ENCODE measurements at regions not wholly inside any gene's neighbourhood (a gene's known extent, or its start where the extent isn't known, plus 50 kb on each side); places are given as distances from the start of the nearest gene placed in this dataset.

DNA sequence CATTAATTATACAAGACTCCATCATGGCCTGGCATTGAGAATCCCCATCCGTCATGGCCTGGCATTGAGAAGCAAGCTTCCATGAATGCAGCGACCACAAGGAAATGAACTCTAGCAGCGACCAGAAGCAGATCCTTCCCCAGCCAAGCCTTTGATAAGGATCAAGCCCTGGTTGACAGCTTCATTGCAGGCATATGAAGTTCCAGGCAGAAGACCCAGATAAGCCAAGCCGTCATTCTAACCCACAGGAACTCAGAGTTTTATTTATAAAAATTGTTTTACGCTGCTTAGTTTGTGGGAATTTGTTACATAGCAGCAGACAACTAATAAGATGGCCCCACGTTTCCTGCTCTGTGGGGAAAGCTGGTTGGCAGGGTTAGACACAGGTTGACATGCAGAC lies 642.3 kb downstream of the GATA3 start:
- no peak overlapping the region for H3K4me3 ChIP-seq (replicated peaks in 1 of 2; ENCODE audit: low read depth in 2 of 2, low read length in 2 of 2)
- DNase-seq (ENCODE audit: low read depth in 2 of 2), result no peak
- TF ChIP-seq, protein P1, sequence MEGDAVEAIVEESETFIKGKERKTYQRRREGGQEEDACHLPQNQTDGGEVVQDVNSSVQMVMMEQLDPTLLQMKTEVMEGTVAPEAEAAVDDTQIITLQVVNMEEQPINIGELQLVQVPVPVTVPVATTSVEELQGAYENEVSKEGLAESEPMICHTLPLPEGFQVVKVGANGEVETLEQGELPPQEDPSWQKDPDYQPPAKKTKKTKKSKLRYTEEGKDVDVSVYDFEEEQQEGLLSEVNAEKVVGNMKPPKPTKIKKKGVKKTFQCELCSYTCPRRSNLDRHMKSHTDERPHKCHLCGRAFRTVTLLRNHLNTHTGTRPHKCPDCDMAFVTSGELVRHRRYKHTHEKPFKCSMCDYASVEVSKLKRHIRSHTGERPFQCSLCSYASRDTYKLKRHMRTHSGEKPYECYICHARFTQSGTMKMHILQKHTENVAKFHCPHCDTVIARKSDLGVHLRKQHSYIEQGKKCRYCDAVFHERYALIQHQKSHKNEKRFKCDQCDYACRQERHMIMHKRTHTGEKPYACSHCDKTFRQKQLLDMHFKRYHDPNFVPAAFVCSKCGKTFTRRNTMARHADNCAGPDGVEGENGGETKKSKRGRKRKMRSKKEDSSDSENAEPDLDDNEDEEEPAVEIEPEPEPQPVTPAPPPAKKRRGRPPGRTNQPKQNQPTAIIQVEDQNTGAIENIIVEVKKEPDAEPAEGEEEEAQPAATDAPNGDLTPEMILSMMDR (IDR thresholded peaks at IDR 0.05; ENCODE audit: low read depth, low read length), result no peak

DNA sequence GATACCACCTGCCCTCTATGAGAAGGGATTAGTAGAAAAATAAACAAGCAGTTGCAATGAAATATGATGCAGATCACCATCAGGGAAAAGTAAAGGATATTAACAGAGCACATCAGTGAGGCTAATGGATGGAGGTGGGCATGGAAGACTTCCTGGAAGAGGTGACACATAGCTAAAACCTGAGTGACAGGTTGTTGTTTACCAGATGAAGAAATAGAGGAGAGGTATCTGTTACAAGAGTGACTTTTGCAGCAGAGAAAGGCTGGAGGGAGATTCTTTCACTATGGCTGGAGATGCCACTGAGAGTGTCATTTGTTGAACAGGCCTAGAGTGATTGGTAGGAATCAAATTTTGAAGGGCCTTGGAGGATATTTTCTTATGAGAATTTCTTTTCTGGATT lies 646.2 kb downstream of the GATA3 start:
- TF ChIP-seq, protein P1 (IDR thresholded peaks at IDR 0.05; ENCODE audit: low read depth, low read length), result no peak
- DNase-seq (ENCODE audit: low read depth in 2 of 2), result no peak

DNA sequence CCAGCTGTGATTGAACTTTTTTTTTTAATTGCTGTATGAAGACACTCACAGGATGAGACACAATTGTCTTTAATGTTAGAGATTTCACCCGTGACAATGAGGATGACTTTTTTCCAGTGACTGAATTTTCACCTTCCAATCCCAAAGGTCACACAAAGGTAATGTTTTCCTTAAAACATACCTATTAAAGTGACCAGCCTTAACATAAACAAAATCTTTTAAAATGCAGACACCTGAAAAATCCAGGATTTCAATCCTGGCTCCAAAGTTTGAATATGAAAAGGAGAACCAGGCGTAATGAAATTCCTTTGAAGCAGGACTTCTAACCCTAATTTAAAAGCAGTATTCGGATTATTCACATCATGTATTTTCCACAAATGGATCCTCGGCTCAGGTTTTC lies 647.7 kb downstream of the GATA3 start:
- DNase-seq (ENCODE audit: low read depth in 2 of 2), result no peak
- no peak overlapping the region for H3K4me3 ChIP-seq (replicated peaks in 1 of 2; ENCODE audit: low read depth in 2 of 2, low read length in 2 of 2)
- TF ChIP-seq, protein P1 (IDR thresholded peaks at IDR 0.05; ENCODE audit: low read depth, low read length), result no peak

More for the DNA sequence above, 646.2 kb downstream of the GATA3 start:
- H3K4me3 ChIP-seq (replicated peaks in 1 of 2; ENCODE audit: low read depth in 2 of 2, low read length in 2 of 2), result no peak overlapping the region

DNA sequence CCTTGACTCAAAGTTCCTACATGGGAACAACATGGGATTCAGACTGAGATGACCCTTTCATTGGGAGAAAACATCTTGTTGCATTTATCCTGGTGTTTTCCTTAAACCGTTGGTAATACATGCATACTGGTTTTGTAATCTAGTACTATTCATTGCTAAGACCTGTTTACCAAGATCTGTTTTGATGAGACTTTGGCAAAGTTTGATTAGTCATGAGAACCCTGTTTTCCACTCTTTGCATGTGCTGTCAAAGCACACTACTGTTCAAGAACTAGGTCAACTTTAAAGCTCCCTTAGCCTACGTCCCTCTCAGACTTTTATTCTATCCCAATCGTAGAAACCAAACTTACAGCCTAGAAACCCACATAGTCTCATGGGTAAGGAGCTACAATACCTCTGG lies 650.9 kb downstream of the GATA3 start:
- no peak for DNase-seq (ENCODE audit: low read depth in 2 of 2)
- TF ChIP-seq, protein P1 (IDR thresholded peaks at IDR 0.05; ENCODE audit: low read depth, low read length), result no peak
- H3K4me3 ChIP-seq (replicated peaks in 1 of 2; ENCODE audit: low read depth in 2 of 2, low read length in 2 of 2), result no peak overlapping the region

DNA sequence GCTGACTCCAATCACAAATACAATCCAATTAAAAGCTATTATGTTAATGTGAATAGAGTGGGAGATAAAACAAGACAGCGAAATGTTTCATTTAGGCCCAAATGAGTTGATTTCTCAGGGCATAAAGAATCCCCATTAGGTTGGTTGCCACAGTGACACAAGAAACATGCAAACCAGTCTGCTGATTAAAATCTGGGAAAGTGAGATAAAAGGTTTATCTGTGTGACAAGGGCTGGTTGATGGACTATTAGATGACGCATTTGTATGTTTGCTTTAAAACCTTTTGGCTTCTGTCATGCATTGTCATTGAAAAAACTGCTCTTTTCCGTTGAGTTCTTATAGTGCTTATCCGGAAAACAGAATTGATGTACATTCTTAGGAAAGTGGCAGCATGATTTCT lies 658.2 kb downstream of the GATA3 start:
- DNase-seq (ENCODE audit: low read depth in 2 of 2), result no peak

DNA sequence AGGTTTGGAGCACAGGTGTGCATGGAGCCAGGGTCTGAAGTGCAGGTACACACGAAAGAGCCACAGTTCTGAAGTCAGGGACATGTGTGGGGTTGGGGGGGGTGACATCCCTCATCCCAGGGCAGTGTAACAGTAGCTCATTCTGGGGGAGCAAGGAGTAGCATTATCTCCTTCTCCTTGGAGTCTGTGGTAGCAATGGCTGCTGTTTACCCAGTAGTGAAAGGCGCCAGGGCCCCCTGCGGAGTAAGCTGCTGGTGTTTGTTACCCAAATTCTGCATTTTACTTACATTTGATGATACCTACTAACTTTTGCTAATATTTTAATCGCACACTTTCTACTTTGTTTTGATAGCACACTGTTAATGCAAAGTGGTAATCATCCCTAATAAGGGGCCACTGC lies 665.5 kb downstream of the GATA3 start:
- TF ChIP-seq, protein P1 (IDR thresholded peaks at IDR 0.05; ENCODE audit: low read depth, low read length), result no peak
- DNase-seq (ENCODE audit: low read depth in 2 of 2), result no peak
- H3K4me3 ChIP-seq (replicated peaks in 1 of 2; ENCODE audit: low read depth in 2 of 2, low read length in 2 of 2), result no peak overlapping the region

More for the DNA sequence above, 658.2 kb downstream of the GATA3 start:
- H3K4me3 ChIP-seq (replicated peaks in 1 of 2; ENCODE audit: low read depth in 2 of 2, low read length in 2 of 2), result no peak overlapping the region
- TF ChIP-seq, protein P1 (IDR thresholded peaks at IDR 0.05; ENCODE audit: low read depth, low read length), result no peak

DNA sequence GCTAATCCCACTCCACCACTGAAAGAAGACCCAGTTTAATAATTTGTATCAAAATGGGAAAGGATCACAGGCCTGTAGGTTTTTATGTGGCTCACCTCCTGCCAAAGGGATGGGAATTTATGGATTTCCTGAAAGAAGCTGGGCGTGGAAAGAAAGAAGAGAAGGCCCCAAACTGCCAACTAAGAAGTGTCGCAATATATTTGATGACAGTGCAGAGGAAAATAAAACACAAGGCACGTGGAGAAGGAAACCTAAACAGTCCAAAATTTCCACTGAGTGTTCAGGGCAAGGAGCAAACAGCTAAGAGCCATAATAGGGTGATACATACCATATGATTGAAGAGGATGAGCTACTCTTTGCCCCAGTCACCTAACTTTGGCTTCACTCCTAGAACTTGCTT lies 667.2 kb downstream of the GATA3 start:
- no peak for DNase-seq (ENCODE audit: low read depth in 2 of 2)
- TF ChIP-seq, protein P1 (IDR thresholded peaks at IDR 0.05; ENCODE audit: low read depth, low read length), result no peak
- H3K4me3 ChIP-seq (replicated peaks in 1 of 2; ENCODE audit: low read depth in 2 of 2, low read length in 2 of 2), result no peak overlapping the region
